PC-9 (cell line): ENCODE measurements at regions not wholly inside any gene's neighbourhood (a gene's known extent, or its start where the extent isn't known, plus 50 kb on each side); places are given as distances from the start of the nearest gene placed in this dataset.

ENCODE experiments used
- BruUV-seq: library from RNA; stranded (reverse); fragments of 400-500 nt; replicated peaks from 2 replicates; lab custom pipeline; 2021; lab: Mats Ljungman, UMichigan
- CTCF ChIA-PET: fragments of 300-600 bp; sonication (Branson Sonifier 250); formaldehyde crosslinking; loops from one replicate; lab custom pipeline; 2022; ENCODE audit warnings: antibody characterized with exemption; lab: Charles Lee
- POLR2A ChIA-PET: fragments of 300-600 bp; sonication (Branson Sonifier 250); formaldehyde crosslinking; loops from one replicate; lab custom pipeline; 2022; ENCODE audit warnings: antibody characterized with exemption; ENCODE audit not compliant: unreplicated experiment; lab: Charles Lee
- DNase-seq, 2 experiments: peaks; one replicate each; pipeline versions ENCODE4 v3.0.0 to v3.0.0-alpha.2; 2015 to 2022; ENCODE audit warnings: mixed read lengths in 1 of 2
- H2AFZ ChIP-seq: fragments of 200-600 bp; sonication (generic); 2 replicates; pipeline ENCODE4 v1.8.1; 2017; ENCODE audit warnings: antibody characterized with exemption
- H3F3A ChIP-seq: fragments of 200-600 bp; sonication (generic); 2 replicates; pipeline ENCODE4 v1.8.1; 2017; ENCODE audit warnings: antibody characterized with exemption, mild to moderate bottlenecking, low read depth; ENCODE audit not compliant: insufficient read depth
- H3K27ac ChIP-seq: fragments of 200-600 bp; sonication (generic); 2 replicates; pipeline ENCODE4 v1.6.1; 2016; ENCODE audit warnings: mixed run types
- H3K27me3 ChIP-seq: fragments of 200-600 bp; sonication (generic); 2 replicates; pipeline ENCODE4 v1.6.1; 2016; ENCODE audit warnings: low read depth, mixed run types; ENCODE audit not compliant: insufficient read depth
- H3K36me3 ChIP-seq: fragments of 200-600 bp; sonication (generic); 2 replicates; pipeline ENCODE4 v1.6.1; 2016; ENCODE audit warnings: low read depth, mixed run types
- H3K4me1 ChIP-seq: fragments of 200-600 bp; sonication (generic); replicated peaks from 2 replicates; pipeline ENCODE4 v1.6.1; 2016; ENCODE audit warnings: mixed run types; ENCODE audit not compliant: insufficient read depth
- H3K4me2 ChIP-seq: fragments of 200-600 bp; sonication (generic); 2 replicates; pipeline ENCODE4 v1.6.1; 2017; ENCODE audit warnings: mixed run types
- H3K4me3 ChIP-seq: fragments of 200-600 bp; sonication (generic); 2 replicates; pipeline ENCODE4 v1.6.1; 2016; ENCODE audit warnings: mixed run types
- H3K79me2 ChIP-seq: fragments of 200-600 bp; sonication (generic); 2 replicates; pipeline ENCODE4 v1.6.1; 2017; ENCODE audit warnings: low read depth, mixed run types
- H3K9me2 ChIP-seq: fragments of 200-600 bp; sonication (generic); 2 replicates; pipeline ENCODE4 v1.8.1; 2017; ENCODE audit warnings: mild to moderate bottlenecking; ENCODE audit not compliant: insufficient read depth
- H3K9me3 ChIP-seq: fragments of 200-600 bp; sonication (generic); 2 replicates; pipeline ENCODE4 v1.8.1; 2016; ENCODE audit warnings: low read depth; ENCODE audit not compliant: insufficient read depth
- H4K20me1 ChIP-seq: fragments of 200-600 bp; sonication (generic); 2 replicates; pipeline ENCODE4 v1.8.1; 2017; ENCODE audit not compliant: insufficient read depth
- EZH2 ChIP-seq: fragments of 200-600 bp; sonication (generic); IDR thresholded peaks from 2 replicates; pipeline ENCODE4 v1.8.0; 2017; ENCODE audit warnings: antibody characterized with exemption, low read depth
- intact Hi-C: fragments of 100-400 bp; cut with micrococcal nuclease; formaldehyde crosslinking; loops from one replicate; pipeline ENCODE4 v1.10.0; 2022; ENCODE audit not compliant: unreplicated experiment
- TF ChIP-seq, protein P1 (sequence below): fragments of 200-600 bp; sonication (generic); conservative IDR thresholded peaks from 2 replicates; pipeline ENCODE4 v1.6.1; 2017; ENCODE audit warnings: mixed run types, antibody characterized with exemption, mild to moderate bottlenecking, moderate library complexity

DNA sequence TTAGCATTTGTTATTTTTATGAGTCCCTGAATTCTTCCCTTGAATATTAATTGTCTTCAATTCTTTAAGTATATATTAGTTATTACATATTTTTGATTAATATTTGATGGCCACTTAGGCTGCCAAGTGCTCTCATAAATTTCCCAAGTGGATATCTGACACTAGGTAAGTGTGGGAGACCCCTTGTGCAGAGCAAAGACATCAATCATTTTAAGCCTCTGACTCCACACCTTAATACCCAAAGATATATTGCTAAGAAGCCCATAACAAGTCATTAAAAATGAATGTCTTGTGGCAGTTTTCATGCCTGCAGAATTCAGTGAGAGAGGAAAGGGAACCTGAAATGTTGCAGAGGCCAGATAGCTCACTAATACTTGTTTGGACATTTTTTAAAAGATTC lies 58.4 kb upstream of the PROX1 start:
- Histone ChIP-seq H3K79me2 (no peaks in the 10 kb centered on the region), H3K4me2 (no peak overlapping the region), H2AFZ (no peak overlapping the region), H3K9me3 (0 out of 2 replicates have a peak, but pooled peaks cover 3% of the 10 kb centered on the region), H3K27ac (no peak overlapping the region), H3K4me3 (no peak overlapping the region), H3K27me3 (no peaks in the 10 kb centered on the region), H4K20me1 (no peaks in the 10 kb centered on the region), H3K4me1 (no peaks in the 10 kb centered on the region), H3K9me2 (no peaks in the 10 kb centered on the region), H3K36me3 (no peaks in the 10 kb centered on the region), H3F3A (no peaks in the 10 kb centered on the region)
- ChIA-PET CTCF (no interaction called here), POLR2A (no interaction called here)
- intact Hi-C loops, result no loop called here
- TF ChIP-seq EZH2, result no peak
- no peak for DNase-seq
- no TSS peak for BruUV-seq

DNA sequence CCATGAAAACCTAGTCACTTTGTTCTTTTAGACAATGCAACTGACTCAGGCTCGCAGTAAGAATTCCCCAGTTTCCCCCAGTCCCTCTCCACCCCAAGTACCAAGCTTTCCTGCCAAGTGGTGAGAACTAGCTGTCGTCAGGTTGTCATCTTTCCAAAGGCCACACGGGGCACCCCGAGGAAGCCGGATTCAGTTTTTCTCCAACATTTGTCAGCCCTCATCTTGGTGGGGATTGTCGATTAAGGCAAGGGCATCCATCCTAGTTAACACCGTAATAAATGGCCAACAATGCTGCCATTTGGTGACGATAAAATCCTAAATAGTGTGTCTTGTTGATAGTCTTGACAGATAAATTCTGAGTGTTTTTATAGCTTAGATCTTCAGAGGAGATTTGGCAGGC lies 55.9 kb upstream of the PROX1 start:
- POLR2A ChIA-PET, result no interaction called here
- H3F3A ChIP-seq, result no peaks in the 10 kb centered on the region

DNA sequence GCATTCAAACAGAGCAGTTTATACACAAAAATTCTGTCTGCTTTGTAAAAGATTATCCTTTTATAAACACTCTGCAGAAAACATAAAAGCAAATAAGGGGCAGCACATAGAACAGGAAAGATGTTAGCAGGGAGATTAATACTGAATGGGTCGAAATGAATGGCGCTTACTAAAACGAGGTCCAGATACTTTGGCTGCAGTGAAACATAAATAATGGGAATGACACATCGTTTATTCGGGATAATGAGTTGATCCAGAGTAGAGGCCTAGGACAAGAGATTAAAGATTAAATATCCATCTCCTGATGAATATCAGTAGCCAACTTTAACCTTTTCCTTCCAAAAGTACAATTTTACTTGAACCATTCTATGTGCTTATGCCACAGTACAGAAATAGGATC lies 54.4 kb upstream of the PROX1 start:
- no peaks in the 10 kb centered on the region for H3K79me2 ChIP-seq
- H3K9me2 ChIP-seq, result no peaks in the 10 kb centered on the region
- no peaks in the 10 kb centered on the region for H3F3A ChIP-seq
- CTCF ChIA-PET, result no interaction called here
- intact Hi-C loops, result no loop called here
- H3K9me3 ChIP-seq, result 0 out of 2 replicates have a peak, but pooled peaks cover 3% of the 10 kb centered on the region
- no peak overlapping the region for H3K4me2 ChIP-seq
- POLR2A ChIA-PET, result no interaction called here
- H3K27ac ChIP-seq, result no peak overlapping the region
- BruUV-seq, result no TSS peak
- H4K20me1 ChIP-seq, result no peaks in the 10 kb centered on the region
- no peaks in the 10 kb centered on the region for H3K27me3 ChIP-seq
- TF ChIP-seq EZH2, result no peak
- TF ChIP-seq, protein P1, sequence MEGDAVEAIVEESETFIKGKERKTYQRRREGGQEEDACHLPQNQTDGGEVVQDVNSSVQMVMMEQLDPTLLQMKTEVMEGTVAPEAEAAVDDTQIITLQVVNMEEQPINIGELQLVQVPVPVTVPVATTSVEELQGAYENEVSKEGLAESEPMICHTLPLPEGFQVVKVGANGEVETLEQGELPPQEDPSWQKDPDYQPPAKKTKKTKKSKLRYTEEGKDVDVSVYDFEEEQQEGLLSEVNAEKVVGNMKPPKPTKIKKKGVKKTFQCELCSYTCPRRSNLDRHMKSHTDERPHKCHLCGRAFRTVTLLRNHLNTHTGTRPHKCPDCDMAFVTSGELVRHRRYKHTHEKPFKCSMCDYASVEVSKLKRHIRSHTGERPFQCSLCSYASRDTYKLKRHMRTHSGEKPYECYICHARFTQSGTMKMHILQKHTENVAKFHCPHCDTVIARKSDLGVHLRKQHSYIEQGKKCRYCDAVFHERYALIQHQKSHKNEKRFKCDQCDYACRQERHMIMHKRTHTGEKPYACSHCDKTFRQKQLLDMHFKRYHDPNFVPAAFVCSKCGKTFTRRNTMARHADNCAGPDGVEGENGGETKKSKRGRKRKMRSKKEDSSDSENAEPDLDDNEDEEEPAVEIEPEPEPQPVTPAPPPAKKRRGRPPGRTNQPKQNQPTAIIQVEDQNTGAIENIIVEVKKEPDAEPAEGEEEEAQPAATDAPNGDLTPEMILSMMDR, result no peak
- no peaks in the 10 kb centered on the region for H3K36me3 ChIP-seq
- H3K4me3 ChIP-seq, result no peak overlapping the region
- no peaks in the 10 kb centered on the region for H3K4me1 ChIP-seq
- no peak for DNase-seq
- H2AFZ ChIP-seq, result no peak overlapping the region

More for the DNA sequence above, 55.9 kb upstream of the PROX1 start:
- Histone ChIP-seq H3K27me3 (no peaks in the 10 kb centered on the region), H3K4me2 (no peak overlapping the region), H3K9me2 (no peaks in the 10 kb centered on the region), H4K20me1 (no peaks in the 10 kb centered on the region), H2AFZ (no peak overlapping the region), H3K27ac (no peak overlapping the region), H3K9me3 (0 out of 2 replicates have a peak, but pooled peaks cover 3% of the 10 kb centered on the region), H3K36me3 (no peaks in the 10 kb centered on the region), H3K4me1 (no peaks in the 10 kb centered on the region), H3K4me3 (no peak overlapping the region), H3K79me2 (no peaks in the 10 kb centered on the region)
- TF ChIP-seq, protein P1, result no peak; the same call in 1 of the 2 replicates
- TF ChIP-seq EZH2, result no peak
- BruUV-seq, result no TSS peak
- CTCF ChIA-PET, result no interaction called here
- DNase-seq, result no peak
- intact Hi-C loops, result no loop called here

DNA sequence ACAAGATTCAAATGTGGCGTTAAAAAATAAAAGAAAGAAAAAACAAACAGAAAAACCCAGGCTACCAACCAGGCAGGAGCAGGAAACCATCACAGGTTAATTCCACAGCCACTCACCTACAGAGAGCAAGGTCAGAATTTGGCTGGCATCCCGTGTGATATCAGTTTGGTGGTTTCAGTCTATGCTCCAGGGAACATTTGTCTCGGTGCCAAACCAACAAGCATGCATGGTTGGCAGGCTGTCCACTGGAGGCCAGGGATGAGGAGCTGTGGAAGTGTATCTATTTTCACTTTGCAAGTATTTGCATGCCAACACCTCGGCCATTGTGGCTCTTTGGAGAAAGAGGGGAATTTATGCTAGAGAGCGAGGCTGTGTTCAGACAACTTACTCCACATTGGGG lies 53.1 kb upstream of the PROX1 start:
- H4K20me1 ChIP-seq, result no peaks in the 10 kb centered on the region
- CTCF ChIA-PET, result no interaction called here
- intact Hi-C loops, result no loop called here
- H3K9me3 ChIP-seq, result 0 out of 2 replicates have a peak, but pooled peaks cover 3% of the 10 kb centered on the region
- DNase-seq, result peak in 1 of 2 experiments; percentile 41
- no peaks in the 10 kb centered on the region for H3K79me2 ChIP-seq
- POLR2A ChIA-PET, result no interaction called here
- no peaks in the 10 kb centered on the region for H3K27me3 ChIP-seq
- H3F3A ChIP-seq, result no peaks in the 10 kb centered on the region
- BruUV-seq, result no TSS peak
- no peaks in the 10 kb centered on the region for H3K9me2 ChIP-seq
- TF ChIP-seq, protein P1, result no peak
- no peak for TF ChIP-seq EZH2
- no peaks in the 10 kb centered on the region for H3K36me3 ChIP-seq
- H3K4me1 ChIP-seq, result no peaks in the 10 kb centered on the region
- H3K27ac ChIP-seq, result no peak overlapping the region
- no peak overlapping the region for H3K4me3 ChIP-seq
- H2AFZ ChIP-seq, result no peak overlapping the region
- H3K4me2 ChIP-seq, result no peak overlapping the region
